ENCODE measurements at regions not wholly inside any gene's neighbourhood (a gene's known extent, or its start where the extent isn't known, plus 50 kb on each side); places are given as distances from the start of the nearest gene placed in this dataset.

DNA sequence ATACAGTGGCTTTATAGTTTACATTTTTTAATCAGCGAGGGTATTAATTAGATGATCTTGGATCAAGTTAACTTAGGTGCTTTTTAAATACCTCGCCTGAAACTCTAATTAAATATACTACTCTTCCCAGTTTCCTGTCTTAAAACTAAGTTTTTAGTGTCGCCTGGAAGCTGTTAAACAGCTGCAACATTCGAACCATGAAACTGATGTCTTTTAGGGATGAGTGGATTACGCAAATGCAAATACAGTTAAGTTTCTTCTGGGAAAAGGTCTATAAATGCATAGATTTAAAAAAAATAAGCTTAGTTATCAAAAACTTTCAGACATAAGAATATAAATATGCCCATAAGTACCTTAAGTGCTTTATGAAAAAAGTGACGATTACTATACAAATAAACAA is 228.3 kb downstream of the PTPRC start:
- Histone ChIP-seq H3K27me3 (ENCODE audit: control insufficient read depth in 3 of 3, insufficient read depth in 3 of 3, low read length in 3 of 3) (no peaks in the 10 kb centered on the region), H3K4me1 (ENCODE audit: control insufficient read depth in 3 of 3, insufficient read depth in 2 of 3, low read depth in 1 of 3, low read length in 2 of 3) (no peaks in the 10 kb centered on the region), H3K9me3 (ENCODE audit: control insufficient read depth in 2 of 2, insufficient read depth in 1 of 2, low read depth in 1 of 2, low read length in 1 of 2) (no peaks in the 10 kb centered on the region), H3K36me3 (ENCODE audit: control insufficient read depth in 3 of 3, insufficient read depth in 2 of 3, low read depth in 1 of 3, low read length in 3 of 3) (no peaks in the 10 kb centered on the region), H3K27ac (ENCODE audit: low read depth in 1 of 3, low read length in 2 of 3) (no peak overlapping the region), H3K4me3 (ENCODE audit: low read depth in 1 of 3, low read length in 3 of 3) (no peak overlapping the region)
- 75 to 87% (median 75%) methylated on average over 6 of the region's 6 CpGs for WGBS, 3 donors
- DNase-seq = no peak
- FAIRE-seq = no peak

DNA sequence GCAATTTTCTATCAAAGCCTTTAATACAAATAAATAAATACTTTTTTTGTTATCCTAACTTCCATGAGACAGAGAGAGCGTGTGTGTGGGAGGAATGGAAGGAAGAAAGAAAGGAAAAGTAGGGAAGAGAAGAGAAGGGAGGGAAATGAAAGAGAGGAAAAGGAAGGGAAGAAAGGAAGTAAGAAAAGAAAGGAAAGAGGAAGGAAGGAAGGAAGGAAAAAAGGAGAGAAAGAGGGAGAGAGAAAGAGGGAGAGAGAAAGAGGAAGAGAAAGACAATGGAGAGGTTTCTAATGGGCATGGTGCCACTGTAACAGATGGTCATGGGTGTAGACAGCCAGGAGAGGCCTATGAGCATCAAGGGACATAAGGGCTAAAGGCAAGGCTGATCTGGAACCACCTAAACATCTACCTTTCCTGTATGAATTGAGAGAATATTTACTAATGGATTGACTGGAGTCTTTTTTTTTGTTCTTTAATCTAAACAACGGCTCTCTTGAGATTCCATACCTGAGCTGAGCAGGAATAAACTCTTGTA is 234.9 kb downstream of the PTPRC start:
- Histone ChIP-seq H3K27me3 (ENCODE audit: control insufficient read depth in 3 of 3, insufficient read depth in 3 of 3, low read length in 3 of 3) (no peaks in the 10 kb centered on the region), H3K4me1 (ENCODE audit: control insufficient read depth in 3 of 3, insufficient read depth in 2 of 3, low read depth in 1 of 3, low read length in 2 of 3) (no peaks in the 10 kb centered on the region), H3K9me3 (ENCODE audit: control insufficient read depth in 2 of 2, insufficient read depth in 1 of 2, low read depth in 1 of 2, low read length in 1 of 2) (no peaks in the 10 kb centered on the region), H3K27ac (ENCODE audit: low read depth in 1 of 3, low read length in 2 of 3) (no peak overlapping the region), H3K4me3 (ENCODE audit: low read depth in 1 of 3, low read length in 3 of 3) (no peak overlapping the region), H3K36me3 (ENCODE audit: control insufficient read depth in 3 of 3, insufficient read depth in 2 of 3, low read depth in 1 of 3, low read length in 3 of 3) (peaks cover 0 to 5% (median 0%) of the 10 kb centered on the region in 3 donors)
- WGBS, 3 donors = 67 to 85% (median 78%) methylated on average over 2 of the region's 2 CpGs
- DNase-seq = no peak
- FAIRE-seq = no peak

DNA sequence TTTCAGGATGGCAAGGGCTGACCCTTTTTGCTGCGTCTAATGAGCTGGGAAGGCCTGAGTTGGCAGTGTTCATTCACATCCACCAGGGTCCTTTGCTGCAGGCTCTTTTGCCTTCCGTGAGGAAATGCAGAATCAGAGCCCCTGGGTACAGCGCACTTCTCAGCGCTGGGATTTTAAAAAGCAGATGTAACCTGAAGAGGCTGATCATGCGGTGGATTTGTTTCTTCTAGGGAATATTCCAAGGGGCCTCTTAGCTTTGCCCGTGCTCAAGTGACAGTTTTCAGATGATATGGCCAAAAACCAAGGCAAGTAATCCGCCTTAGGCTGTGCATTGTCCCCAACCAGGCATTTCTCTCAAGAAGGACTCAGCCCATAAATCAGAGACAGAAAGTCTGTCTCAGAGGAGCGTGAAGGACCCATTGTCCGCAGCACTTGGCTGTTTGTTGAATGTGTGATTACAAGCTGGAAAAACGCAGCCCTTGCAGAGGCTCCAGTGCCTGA is 237.6 kb downstream of the PTPRC start:
- 72 to 81% (median 77%) methylated on average over 10 of the region's 10 CpGs for WGBS, 3 donors
- DNase-seq (no peak), FAIRE-seq (no peak)
- no peaks in the 10 kb centered on the region for H3K9me3 ChIP-seq (ENCODE audit: control insufficient read depth in 2 of 2, insufficient read depth in 1 of 2, low read depth in 1 of 2, low read length in 1 of 2)
- H3K27ac ChIP-seq (ENCODE audit: low read depth in 1 of 3, low read length in 2 of 3) = no peak overlapping the region
- H3K27me3 ChIP-seq (ENCODE audit: control insufficient read depth in 3 of 3, insufficient read depth in 3 of 3, low read length in 3 of 3) = no peaks in the 10 kb centered on the region
- no peak overlapping the region for H3K4me3 ChIP-seq (ENCODE audit: low read depth in 1 of 3, low read length in 3 of 3)
- H3K36me3 ChIP-seq (ENCODE audit: control insufficient read depth in 3 of 3, insufficient read depth in 2 of 3, low read depth in 1 of 3, low read length in 3 of 3) = peaks cover 0 to 5% (median 0%) of the 10 kb centered on the region in 3 donors
- H3K4me1 ChIP-seq (ENCODE audit: control insufficient read depth in 3 of 3, insufficient read depth in 2 of 3, low read depth in 1 of 3, low read length in 2 of 3) = no peaks in the 10 kb centered on the region

DNA sequence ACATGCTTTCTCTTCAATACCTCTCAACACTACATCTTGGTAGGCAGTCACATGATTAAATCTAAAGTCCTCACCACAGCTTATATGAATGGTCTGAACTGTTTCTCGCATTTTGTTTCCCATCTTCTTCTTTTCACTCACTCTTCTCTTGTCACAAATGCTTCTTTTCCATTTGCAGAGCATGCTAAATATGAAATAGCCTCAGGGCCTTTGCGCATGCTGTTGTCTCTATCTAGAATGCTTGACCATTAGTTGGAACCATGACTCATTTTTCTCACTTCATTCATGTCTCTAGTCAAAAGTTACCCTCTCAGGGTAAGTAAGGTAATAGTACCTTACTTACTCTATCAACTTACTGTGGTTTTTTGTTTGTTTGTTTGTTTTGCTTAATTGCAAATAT is 239.7 kb downstream of the PTPRC start:
- no peaks in the 10 kb centered on the region for H3K27me3 ChIP-seq (ENCODE audit: control insufficient read depth in 3 of 3, insufficient read depth in 3 of 3, low read length in 3 of 3)
- FAIRE-seq (no peak), DNase-seq (no peak)
- H3K27ac ChIP-seq (ENCODE audit: low read depth in 1 of 3, low read length in 2 of 3) = no peak overlapping the region
- H3K36me3 ChIP-seq (ENCODE audit: control insufficient read depth in 3 of 3, insufficient read depth in 2 of 3, low read depth in 1 of 3, low read length in 3 of 3) = peaks cover 0 to 5% (median 0%) of the 10 kb centered on the region in 3 donors
- no peak overlapping the region for H3K4me3 ChIP-seq (ENCODE audit: low read depth in 1 of 3, low read length in 3 of 3)
- no peaks in the 10 kb centered on the region for H3K9me3 ChIP-seq (ENCODE audit: control insufficient read depth in 2 of 2, insufficient read depth in 1 of 2, low read depth in 1 of 2, low read length in 1 of 2)
- 92 to 97% (median 96%) methylated on average over 2 of the region's 2 CpGs for WGBS, 3 donors
- no peaks in the 10 kb centered on the region for H3K4me1 ChIP-seq (ENCODE audit: control insufficient read depth in 3 of 3, insufficient read depth in 2 of 3, low read depth in 1 of 3, low read length in 2 of 3)

DNA sequence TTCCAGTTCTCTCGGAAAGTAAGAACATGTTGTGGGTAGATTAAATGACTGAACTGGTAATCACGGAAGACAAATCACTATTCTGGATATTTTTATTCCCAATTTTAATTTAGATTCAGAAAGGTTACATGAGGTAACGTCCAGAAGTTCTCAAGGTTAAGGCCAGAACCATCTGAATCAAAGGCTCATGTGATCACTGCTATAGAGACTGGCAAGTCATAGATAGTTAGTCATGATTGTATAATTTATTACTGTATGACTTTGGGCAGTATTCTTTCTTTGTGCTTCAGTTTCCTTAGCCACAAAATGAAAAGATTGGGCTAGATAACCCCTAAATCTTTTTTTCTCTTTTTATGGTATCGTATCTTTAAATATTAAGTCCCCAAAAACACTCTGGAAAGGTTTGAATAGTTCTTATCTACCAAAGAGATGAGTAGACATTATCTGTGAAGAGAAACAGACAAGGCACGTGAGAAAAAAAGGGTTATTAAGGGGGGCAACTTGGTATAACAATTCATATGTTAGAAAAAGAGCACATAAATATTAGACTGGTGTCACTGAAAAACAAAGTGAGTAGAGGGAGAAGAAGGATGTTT is 241.0 kb downstream of the PTPRC start:
- H3K9me3 ChIP-seq (ENCODE audit: control insufficient read depth in 2 of 2, insufficient read depth in 1 of 2, low read depth in 1 of 2, low read length in 1 of 2) = no peaks in the 10 kb centered on the region
- H3K27me3 ChIP-seq (ENCODE audit: control insufficient read depth in 3 of 3, insufficient read depth in 3 of 3, low read length in 3 of 3) = no peaks in the 10 kb centered on the region
- H3K4me1 ChIP-seq (ENCODE audit: control insufficient read depth in 3 of 3, insufficient read depth in 2 of 3, low read depth in 1 of 3, low read length in 2 of 3) = no peaks in the 10 kb centered on the region
- H3K4me3 ChIP-seq (ENCODE audit: low read depth in 1 of 3, low read length in 3 of 3) = no peak overlapping the region
- WGBS, 3 donors = 67 to 88% (median 73%) methylated on average over 5 of the region's 5 CpGs
- H3K36me3 ChIP-seq (ENCODE audit: control insufficient read depth in 3 of 3, insufficient read depth in 2 of 3, low read depth in 1 of 3, low read length in 3 of 3) = peaks cover 0 to 8% (median 0%) of the 10 kb centered on the region in 3 donors
- FAIRE-seq (no peak), DNase-seq (no peak)
- no peak overlapping the region for H3K27ac ChIP-seq (ENCODE audit: low read depth in 1 of 3, low read length in 2 of 3)

DNA sequence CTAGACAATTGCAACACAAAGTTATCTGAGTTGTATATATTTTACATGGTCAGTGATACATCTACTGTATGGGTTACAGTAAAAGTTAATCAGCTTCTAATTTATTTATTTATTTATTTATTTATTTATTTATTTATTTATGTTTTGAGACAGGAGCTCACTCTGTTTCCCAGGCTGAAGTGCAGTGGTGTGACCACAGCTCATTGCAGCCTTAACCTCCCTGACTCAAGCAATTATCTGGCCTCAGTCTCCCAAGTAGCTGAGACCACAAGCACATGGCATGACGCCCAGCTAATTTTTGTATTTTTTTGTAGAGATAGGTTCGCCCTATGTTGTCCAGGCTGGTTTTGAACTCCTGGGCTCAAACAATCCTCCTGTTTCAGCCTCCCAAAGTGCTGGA is 241.6 kb downstream of the PTPRC start:
- WGBS, 3 donors = 91 to 93% (median 92%) methylated on average over 2 of the region's 2 CpGs
- FAIRE-seq = no peak

DNA sequence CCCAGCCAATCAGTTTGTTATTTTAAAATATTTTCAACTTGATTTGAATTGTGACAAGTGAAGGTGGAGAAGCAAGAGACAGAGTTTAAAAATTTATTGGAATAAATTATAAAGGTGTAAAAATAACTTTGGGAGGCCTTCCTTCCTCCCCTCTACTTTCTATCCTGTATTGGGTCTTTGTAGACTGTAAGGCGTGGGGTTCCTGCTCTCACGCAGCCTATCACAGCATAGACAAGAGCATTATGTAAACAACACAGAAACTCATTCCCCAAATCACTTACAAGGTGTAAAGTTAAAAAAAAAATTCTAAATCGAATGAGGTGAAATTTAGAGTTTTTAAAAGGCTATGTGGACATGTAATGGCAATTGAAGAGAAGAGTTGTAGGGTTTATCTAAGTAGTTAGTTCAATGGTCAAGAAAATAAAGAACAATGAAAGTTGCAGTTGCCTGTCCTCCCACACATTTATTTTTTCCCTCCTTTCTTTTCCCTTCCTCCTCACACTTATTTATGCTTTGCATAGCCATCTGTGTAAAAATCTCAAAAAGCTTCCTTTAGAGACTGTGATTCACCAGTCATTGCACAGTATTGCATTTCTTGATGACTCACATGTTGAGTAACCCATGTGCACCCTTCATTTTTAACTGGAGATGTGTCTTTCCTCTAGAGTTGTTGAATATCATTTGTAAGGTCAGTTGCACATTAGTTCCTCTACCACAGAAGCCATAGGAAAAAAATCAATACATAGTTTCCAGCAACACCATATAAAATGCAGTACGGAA is 242.2 kb downstream of the PTPRC start:
- DNase-seq = no peak
- WGBS, 3 donors = 78 to 87% (median 86%) methylated on average over 4 of the region's 4 CpGs
- Histone ChIP-seq H3K9me3 (ENCODE audit: control insufficient read depth in 2 of 2, insufficient read depth in 1 of 2, low read depth in 1 of 2, low read length in 1 of 2) (no peaks in the 10 kb centered on the region), H3K36me3 (ENCODE audit: control insufficient read depth in 3 of 3, insufficient read depth in 2 of 3, low read depth in 1 of 3, low read length in 3 of 3) (peaks cover 0 to 8% (median 0%) of the 10 kb centered on the region in 3 donors), H3K27me3 (ENCODE audit: control insufficient read depth in 3 of 3, insufficient read depth in 3 of 3, low read length in 3 of 3) (no peaks in the 10 kb centered on the region), H3K4me3 (ENCODE audit: low read depth in 1 of 3, low read length in 3 of 3) (no peak overlapping the region), H3K27ac (ENCODE audit: low read depth in 1 of 3, low read length in 2 of 3) (no peak overlapping the region), H3K4me1 (ENCODE audit: control insufficient read depth in 3 of 3, insufficient read depth in 2 of 3, low read depth in 1 of 3, low read length in 2 of 3) (no peaks in the 10 kb centered on the region)
- FAIRE-seq = no peak

More for the DNA sequence above, 241.6 kb downstream of the PTPRC start:
- Histone ChIP-seq H3K36me3 (ENCODE audit: control insufficient read depth in 3 of 3, insufficient read depth in 2 of 3, low read depth in 1 of 3, low read length in 3 of 3) (peaks cover 0 to 8% (median 0%) of the 10 kb centered on the region in 3 donors), H3K4me1 (ENCODE audit: control insufficient read depth in 3 of 3, insufficient read depth in 2 of 3, low read depth in 1 of 3, low read length in 2 of 3) (no peaks in the 10 kb centered on the region), H3K27me3 (ENCODE audit: control insufficient read depth in 3 of 3, insufficient read depth in 3 of 3, low read length in 3 of 3) (no peaks in the 10 kb centered on the region), H3K4me3 (ENCODE audit: low read depth in 1 of 3, low read length in 3 of 3) (no peak overlapping the region), H3K9me3 (ENCODE audit: control insufficient read depth in 2 of 2, insufficient read depth in 1 of 2, low read depth in 1 of 2, low read length in 1 of 2) (no peaks in the 10 kb centered on the region), H3K27ac (ENCODE audit: low read depth in 1 of 3, low read length in 2 of 3) (no peak overlapping the region)
- no peak for DNase-seq

DNA sequence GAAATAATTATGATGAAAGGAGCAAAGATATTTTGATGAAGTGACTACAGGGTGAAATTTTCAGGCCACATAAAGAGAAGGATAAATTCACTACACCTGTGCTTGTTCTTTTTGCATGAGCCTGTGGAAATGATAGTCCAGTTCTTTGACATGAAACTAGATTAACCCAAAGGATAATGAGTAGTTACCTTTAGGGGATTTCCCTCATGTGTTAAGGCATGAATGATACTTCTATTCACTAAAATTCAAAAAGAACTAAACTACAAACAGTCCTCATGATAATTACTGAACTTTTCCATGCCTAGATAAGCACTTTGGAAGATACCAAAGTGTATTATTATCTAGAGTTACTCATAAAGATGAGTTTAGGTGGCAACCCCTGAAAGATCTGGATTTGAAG is 244.3 kb downstream of the PTPRC start:
- H3K27me3 ChIP-seq (ENCODE audit: control insufficient read depth in 3 of 3, insufficient read depth in 3 of 3, low read length in 3 of 3) = no peaks in the 10 kb centered on the region
- FAIRE-seq (no peak), DNase-seq (no peak)
- H3K9me3 ChIP-seq (ENCODE audit: control insufficient read depth in 2 of 2, insufficient read depth in 1 of 2, low read depth in 1 of 2, low read length in 1 of 2) = no peaks in the 10 kb centered on the region
- H3K27ac ChIP-seq (ENCODE audit: low read depth in 1 of 3, low read length in 2 of 3) = no peak overlapping the region
- no peaks in the 10 kb centered on the region for H3K4me1 ChIP-seq (ENCODE audit: control insufficient read depth in 3 of 3, insufficient read depth in 2 of 3, low read depth in 1 of 3, low read length in 2 of 3)
- H3K36me3 ChIP-seq (ENCODE audit: control insufficient read depth in 3 of 3, insufficient read depth in 2 of 3, low read depth in 1 of 3, low read length in 3 of 3) = peaks cover 0 to 4% (median 0%) of the 10 kb centered on the region in 3 donors
- no peak overlapping the region for H3K4me3 ChIP-seq (ENCODE audit: low read depth in 1 of 3, low read length in 3 of 3)
